Glomerular visceral epithelial cell (primary cell): ENCODE measurements at regions not wholly inside any gene's neighbourhood (a gene's known extent, or its start where the extent isn't known, plus 50 kb on each side); places are given as distances from the start of the nearest gene placed in this dataset.
A peak's percentile ranks its signal among the peaks of the same experiment; 100 is the strongest.

Source experiments
- DNase-seq: peaks from one replicate; pipeline ENCODE4 v3.0.0-alpha.2; 2016; ENCODE audit errors: extremely low spot score

DNA sequence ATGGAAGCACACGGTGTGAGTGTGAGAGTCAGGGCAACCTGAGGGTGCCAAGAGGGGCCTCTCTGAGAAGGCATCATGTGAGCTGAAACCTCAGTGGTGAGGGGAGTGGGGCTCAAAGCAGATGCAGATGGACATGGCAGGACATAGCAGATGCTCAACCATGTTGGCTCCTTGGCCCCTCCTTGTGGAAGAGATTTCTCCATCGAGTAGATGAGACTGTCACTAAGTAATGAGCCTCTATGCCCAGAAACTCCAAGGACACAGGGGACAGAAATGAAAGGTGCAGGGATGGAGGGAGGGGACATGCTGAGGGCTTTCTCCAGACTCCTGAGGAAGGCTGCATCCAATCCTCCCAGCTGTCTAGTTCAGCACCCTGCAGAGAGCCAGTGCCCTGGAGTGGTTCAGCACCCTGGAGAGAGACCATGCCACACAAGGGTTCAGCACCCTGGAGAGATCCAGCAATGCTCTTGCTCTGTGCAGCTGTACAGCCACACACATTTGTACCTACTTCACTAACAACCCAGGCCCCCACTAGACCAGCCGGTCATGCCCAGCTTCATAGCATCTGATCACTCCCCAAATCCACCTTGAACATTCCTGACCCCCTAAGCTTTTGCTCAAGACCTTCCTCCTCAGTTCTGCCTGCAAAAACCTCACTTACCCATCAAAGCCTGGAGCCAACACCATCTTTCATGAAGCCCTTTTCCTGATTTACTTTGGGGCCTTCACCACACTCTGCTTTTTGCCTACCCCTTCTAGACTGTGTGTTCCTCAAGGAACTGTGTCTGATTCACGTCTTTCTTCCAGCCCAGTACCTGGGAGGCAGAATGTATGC lies 252.0 kb downstream of the CTTN start:
- peak; percentile 64 for DNase-seq

DNA sequence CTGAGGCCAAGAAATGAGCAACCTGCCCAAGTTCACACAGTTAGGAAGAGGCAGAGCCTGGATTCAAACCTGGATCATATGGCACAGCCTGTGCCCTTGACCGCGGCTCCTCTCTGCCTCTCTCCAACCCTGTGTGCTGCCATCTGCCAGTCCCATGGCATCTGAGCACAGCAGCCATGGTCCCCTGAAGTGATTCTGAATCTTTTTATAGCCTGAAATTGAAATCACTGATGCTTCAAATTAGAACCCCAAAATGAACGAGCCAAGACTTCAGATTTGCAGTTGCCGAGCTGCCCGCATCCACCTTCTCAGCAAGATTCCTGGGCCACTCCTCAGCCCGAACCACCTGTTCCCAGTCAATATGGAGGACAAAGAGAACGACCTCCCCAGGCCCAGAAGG lies 252.7 kb downstream of the CTTN start:
- no peak for DNase-seq

DNA sequence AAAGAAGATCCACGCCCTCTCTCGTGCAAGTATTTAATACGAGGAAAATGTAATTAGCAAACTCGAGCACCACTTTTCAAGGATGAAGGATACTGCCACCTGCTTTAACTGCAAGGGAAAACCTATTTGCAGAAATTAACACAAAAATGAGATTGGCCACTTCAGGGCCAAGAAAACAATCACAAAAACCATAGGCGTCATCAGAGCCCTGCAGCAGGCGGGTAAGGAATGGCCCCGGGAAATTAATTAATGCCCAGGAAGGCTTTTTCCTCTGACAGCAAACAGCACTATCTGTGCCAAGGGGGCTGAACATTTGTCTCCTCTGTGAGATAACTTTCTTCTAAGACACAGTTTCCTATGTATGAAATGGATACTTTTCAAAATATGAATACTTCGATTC lies 255.7 kb downstream of the CTTN start:
- no peak for DNase-seq

DNA sequence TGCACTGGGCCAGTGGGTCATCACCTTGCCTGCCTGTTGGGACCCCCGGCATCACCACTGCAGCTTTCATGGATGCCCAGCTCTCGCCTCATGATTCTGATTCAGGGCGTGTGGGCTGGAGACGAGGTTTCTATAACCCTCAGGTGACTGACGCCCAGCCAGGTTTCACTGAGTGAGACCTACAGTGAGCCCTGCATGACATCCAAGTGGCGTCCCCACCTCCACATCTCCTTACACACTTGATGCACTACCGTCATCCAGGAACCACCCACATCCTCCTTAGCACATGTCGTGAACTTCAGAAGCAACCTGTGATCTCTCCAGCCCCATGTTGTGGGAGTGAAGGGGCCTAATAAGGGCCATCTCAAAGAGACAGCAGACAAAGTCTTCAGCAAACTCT lies 257.5 kb downstream of the CTTN start:
- no peak for DNase-seq

DNA sequence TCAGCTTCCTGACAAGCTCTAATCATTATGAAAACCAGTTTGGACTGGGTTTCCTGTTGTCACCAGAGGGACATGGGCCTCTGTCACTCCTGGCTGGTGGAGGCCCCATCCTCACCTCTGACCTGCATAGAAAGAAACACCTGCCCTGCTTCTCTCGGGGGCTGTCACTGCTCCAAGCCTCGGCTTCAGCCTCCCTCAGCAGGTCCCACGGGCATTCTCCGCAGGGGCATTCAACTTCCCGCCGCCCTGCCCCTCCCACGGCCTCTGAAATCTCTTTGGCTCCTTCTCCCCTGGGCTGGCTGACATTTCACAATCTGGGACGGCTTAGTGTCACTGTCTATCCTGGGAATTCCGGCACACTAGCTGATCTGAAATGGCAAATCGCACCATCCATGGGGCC lies 257.9 kb downstream of the CTTN start:
- no peak for DNase-seq

DNA sequence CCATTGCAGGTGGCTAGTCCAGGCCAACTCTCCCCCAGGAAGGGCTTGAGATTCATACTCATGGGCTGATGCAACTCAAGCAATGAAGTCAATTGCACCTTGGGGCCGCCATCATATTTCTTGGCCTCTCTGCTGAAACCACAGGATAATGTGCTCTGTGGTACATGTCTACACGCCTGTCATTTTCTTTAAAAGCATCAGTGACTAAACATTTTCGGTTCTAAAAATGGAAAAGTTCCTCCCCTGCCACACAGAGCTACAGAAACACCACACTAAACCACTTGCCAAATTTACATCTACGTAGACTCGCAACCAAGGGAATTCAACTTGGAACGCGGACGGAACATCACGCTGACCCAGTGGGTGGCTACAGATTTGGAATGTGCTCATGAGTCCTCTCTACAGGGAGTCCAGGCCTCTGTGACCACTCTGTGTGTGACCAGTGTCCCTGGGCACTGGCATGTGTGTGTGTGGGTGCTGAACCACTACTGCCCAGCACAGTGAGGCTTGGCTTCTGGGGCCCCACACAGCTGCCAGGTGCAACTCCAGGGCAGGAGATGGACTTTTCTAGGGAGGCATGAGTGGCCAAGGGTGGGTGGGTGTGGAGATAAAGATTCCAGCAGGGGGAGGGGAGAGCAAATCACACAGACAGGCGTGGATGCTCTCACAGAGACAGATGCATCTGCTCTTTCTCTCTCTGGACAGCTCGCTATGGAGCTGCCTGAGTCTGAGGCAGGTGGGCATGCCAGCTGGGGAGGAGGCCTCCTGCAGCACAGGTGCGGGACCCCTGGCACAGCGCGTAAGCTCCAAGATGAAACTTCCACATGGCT lies 261.9 kb downstream of the CTTN start:
- DNase-seq, result no peak

DNA sequence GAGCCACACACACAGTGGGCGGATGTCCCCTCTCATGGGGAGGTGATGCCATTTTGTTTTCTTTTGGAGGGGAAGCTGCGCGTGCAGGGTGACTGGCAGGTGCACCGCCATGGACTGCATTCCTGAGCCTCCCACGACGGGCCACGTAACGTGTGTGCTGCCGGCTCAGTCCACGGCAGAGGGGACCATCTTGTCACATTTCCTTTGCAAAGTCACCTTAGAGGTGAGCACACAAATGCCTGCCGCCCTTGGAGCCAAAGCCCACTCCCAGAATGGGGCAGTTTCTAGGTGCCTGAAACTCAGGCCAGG lies 262.5 kb downstream of the CTTN start:
- DNase-seq, result no peak

DNA sequence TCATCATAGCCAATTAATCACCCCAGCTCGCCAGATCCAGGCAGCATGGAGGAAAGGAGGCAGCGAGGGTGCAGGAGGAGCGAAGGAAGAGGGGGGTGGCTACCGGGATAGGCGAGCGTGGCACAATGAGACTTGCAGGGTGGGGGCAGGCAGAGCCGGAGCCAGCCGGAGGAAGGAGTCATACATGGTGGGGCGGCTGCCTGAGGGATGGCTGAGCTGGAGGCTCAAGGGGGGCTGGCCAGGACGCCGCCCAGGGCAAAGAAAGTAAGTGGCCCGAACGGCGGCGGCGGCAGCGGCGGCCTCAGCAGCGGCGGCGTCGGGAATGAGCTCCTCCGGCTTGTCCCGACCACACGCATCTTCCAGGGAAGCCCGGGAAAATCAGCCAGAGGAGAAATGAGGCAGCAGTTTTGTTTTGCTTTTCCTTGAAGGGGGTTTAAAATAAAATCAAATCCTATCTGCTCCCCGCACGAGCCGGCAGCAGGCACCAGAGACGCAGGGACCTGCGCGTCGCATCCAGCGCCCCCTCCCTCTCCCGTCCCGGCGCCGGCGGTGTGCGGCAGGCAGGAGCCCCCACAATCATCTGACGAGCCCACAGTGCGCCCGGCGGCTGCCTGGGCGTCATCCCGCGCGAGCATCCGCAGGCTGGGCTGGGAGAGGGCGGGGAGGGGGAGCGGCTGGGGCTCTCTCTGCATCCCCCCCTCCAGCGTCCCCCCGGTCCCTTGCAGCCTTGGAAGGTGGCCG lies 263.6 kb downstream of the CTTN start:
- no peak for DNase-seq

DNA sequence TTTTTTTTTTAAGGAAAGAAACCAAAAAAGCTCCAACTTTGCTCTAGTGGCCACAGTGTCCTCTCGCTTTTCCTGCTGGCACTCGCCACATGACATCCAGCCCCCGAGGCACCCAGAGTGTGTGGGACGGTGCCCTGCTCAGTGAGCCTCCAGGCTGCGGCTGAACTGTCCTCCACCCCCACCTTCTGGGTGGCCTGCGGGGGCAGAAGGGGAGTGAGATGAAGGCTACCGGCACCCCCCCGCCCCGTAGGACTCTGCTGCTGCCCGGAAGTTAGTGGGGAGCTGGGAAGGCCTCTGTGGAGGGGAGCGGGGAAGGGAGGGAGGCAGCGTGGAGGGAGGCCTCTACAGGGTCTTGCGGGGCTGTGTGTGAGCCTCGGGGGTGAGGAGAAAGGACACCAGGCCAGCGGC lies 264.4 kb downstream of the CTTN start:
- DNase-seq, result no peak

DNA sequence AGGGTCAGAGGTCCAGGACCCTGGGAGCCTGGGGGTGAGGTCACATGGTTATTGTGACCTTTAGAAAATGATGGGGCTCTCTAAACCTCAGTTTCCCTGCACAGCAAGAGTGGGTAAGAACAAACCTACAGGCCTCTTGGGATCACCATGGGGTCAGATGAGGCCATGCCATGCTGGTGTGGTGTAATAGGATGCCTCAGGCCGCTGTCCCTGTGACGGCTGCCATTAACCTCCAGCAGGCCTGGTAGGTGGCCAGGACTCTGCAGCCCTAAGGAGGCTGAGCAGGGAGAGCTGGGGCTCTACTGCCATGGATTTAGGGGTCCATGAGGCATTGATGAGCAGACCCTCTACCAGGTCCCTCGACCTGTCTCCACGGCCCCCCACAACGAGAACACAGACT lies 265.5 kb downstream of the CTTN start:
- DNase-seq, result no peak

DNA sequence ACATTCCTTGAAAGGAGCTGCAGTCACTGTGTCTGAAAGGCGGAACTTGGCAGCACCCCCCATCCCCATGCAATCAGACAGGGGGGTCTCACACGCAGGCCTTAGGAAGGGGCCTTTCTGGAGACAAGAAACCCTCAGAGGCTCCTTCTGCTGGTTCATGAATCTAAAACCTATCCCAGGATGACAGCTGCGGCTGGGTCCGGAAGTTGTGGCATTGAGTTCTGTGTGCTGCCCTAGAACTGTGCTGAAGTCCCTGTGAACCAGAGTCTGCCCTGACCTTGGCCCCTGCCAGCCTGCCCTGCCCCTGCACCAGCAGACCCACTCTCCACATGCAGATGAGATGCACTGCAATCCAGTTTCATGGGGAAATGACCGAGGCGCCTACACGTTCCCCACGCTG lies 268.0 kb downstream of the CTTN start:
- no peak for DNase-seq

DNA sequence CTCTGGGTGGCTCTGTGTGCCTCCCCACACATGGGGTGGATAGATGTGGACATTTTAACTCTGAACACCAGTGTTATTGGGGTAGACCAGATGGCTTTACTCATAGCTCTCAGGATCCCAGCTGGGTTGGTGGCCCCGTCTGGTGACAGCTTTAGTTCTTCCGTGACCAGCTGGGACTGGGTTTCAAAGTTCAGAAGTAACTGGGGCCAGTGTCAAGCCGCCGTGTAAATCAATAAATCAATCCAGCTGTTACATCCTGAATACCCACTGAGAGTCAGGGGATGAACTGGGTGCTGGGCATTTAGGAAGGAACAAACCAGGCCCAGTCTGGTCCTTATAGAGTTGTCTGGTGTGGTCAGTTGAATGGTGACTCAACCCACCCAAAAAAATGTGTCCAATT lies 269.4 kb downstream of the CTTN start:
- no peak for DNase-seq

DNA sequence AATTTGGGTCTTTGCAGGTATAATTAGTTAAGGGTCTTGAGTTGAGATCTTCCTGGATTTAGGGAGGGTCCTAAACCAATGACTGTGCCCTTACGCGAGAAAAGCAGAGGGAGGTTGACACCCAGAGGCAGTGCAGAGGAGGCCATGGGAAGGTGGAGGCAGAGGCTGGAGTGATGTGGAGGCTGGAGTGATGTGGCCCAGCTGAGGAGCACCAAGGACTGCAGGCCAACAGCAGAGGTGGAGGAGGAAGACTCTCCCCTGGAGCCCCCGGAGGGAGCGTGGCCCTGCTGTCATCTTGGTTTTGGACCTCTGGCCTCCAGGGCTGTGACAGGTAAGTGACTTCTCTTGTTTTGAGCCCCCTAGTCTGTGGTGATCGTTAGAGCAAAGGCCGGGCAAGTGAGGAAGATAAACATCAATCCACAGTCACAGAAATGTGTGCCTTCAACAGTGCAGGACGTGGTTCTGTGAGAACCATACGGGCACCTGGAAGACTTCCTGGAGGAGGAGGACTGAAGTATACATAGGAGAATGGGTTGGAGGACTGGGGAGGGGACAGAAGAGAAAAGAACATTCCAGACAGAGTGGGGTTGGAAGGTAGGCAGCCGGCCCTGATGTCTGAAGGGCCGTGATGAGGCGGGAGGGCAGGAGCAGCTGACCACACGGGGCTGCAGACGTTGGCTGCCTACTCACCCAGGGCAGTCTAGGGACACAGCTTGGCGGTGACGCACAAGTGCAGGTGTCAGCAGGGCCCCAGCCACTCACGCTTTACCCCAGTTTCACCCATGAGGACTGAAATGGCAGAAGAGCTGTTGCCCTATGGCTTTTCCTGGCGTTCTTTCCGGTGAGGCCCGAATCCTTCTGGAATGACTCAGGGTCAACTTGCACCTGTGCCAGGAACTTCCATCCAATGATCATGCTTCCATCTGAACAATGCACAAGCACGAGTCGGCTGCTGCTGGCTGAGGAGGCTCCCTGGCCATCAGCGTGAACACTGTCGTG lies 270.2 kb downstream of the CTTN start:
- DNase-seq, result peak; percentile 7

DNA sequence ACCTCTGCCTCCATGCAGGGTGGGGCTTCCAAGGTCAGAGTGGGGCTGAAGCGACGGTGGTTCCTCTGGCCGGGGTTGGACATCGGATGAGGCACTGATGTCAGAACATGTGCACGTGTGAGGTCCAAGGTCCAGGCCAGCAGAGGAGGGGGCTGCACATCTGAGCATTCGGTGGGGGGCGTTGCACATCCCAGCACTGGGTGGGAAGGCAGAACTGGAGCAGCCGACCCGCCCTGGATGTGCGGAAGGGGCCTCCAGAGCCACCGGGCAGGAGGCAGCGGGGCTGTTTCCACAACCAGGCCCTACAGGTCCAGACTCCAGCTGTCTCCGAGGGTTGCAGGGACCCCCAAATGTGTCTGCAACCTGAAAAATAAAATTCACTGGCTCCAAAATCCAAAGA lies 271.0 kb downstream of the CTTN start:
- DNase-seq, result no peak

DNA sequence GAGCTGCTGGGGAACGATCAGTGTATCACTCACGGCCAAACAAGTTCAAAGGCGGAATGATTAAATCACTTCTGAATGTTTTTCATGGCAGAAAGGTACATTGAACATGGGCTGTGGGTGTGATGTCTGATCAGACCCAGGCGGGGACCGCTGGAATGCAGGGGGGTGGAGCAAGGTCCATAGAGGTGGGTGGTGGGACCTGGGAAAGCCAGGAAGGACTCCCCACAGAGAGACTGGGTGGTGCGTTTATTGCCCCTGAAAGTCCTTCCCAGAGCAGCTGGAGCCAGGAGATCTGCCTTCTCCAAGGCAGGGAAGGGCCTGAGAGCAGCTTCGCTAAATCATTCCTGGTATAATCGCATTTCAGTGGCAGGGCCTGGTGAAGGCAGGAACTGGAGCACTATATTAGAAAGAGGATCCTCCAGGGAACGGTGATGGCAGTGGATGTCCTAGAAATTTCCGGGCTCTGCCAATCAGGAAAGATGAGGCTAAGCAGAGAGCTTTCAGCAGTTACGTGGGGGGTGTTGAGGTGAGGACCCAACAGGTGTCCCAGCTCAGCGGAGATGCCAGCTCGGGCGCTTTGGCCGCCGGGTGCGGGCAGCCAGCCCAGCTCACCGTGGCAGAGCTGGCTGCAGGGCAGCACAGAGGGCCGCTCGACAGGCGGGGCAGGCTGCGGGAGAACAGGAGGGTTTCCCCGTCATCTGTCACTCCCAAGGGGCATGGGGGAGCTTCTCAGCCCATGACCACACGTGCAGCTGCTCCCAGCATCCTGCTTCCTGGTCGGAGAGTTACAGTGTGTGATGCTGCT lies 271.7 kb downstream of the CTTN start:
- no peak for DNase-seq

DNA sequence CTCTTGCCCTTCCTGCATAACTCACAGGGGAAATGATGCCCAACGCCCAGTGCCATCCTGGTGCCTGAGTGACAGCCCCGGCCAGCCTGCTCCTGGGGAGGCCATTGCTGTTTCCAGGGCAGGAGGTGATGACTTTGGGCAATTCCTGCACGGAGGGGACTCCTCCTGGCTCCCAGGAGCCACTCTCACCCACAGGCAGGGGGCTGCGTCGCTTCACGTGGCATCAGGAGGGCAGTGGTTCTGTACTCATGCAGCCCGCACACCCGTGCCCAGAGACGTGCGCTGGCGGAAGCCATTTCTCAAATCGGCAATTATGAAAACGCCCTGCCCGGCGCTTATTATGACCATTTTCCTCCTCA lies 272.3 kb downstream of the CTTN start:
- no peak for DNase-seq

DNA sequence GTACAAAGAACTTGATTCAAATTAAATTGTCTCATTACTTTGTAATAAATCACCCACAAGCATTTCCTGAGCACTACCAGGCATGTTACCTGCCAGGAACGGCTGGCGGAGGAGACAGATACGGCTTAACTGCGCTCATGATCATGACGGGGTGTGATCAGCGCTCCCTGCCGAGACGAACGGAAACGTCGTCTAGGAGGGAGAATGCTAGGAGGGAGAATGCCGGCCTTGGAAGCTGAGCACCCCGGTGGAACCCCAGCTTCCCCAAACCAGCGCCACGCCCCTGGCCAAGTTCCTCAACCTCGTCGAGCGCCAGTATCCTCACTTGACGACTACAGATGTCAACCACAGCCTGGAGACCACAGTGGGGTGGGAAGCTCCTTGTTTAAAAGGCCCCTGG lies 272.8 kb downstream of the CTTN start:
- no peak for DNase-seq

DNA sequence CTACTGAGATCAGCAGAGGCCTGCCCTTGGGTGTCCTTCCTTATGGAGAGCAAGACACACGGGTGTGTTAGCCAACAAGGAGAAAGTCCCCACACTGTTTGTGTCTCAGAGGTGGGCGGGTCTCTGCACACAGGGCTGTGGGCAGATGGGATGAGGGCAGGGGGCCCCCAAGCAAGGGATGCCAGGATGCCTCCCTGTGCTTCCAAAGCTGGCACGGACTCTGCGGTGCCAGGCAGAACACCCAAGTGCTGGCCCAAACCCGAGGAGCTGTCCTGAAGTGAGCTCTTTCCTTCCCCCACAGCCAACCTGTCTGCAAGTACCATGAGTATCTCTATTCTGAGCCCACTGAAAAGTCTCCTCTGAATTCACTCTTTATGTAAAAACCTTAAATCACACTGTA lies 273.3 kb downstream of the CTTN start:
- DNase-seq, result no peak

DNA sequence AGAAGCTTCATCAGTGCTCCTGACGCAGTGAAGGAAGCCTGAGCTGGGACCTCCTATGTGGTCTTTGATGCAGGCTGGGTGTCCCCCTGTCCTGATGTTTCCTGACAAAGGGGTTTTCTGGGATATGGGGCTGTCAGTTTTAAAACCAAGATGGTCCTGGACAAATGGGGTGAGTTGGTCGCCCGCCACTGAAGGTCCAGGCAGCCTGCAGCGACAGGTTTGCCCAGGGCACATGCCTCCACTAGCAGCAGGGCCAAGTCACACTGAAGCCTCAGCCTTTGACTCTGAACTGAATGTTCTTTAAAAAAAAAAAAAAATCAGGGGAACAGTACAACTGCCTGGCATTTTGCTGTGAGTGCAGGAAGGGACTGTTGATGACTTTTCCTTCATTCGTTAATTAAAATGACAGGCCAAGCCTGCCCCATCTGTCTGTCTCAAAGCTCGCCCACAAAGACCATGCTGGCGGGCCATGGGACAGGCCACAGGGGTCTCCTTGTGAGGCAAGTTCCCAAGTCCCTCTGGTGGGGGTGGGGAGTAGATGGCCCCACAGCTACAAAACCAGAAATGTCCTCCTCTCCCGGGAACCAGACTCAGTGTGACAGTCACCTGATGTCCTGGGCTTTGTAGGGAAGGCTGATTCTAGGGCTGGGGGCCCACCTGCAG lies 274.8 kb downstream of the CTTN start:
- no peak for DNase-seq

DNA sequence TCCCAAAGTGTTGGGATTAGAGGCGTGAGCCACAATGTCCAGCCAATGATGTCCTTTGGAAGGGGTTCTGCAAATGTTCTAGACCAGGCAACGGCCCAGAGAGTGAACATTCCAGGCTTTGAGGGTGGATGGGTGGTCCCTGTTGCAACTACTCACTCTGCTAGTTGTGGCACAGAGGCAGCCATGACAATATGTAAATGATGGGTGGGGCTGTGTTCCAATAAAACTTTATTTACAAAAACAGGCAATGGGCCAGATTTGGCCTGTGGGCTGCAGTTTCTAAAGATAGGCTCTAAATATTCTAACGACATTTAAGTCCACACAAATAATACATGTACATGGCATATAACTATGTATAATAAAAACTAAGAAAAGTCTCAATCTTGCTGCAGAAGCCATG lies 276.3 kb downstream of the CTTN start:
- no peak for DNase-seq
